A549 (cell line): ENCODE measurements at regions not wholly inside any gene's neighbourhood (a gene's known extent, or its start where the extent isn't known, plus 50 kb on each side); places are given as distances from the start of the nearest gene placed in this dataset.
"Not testable (repeated sequence)": the region's sequence is repeated elsewhere in the genome, so short reads cannot be mapped to it uniquely, and the experiment has no call there.

Experiments
- CEBPB ChIP-seq, 2 experiments: fragments of >200 bp in 1 of 2; sonication (Bioruptor Twin) in 1 of 2; formaldehyde crosslinking in 1 of 2; IDR thresholded peaks; 2 replicates each; pipeline ENCODE4 v1.6.1; 2012 to 2016
- CTCF ChIP-seq: fragments of >200 bp; sonication (Bioruptor Twin); formaldehyde crosslinking; IDR thresholded peaks from 3 replicates; pipeline ENCODE4 v1.5.1; 2016
- EHMT2 ChIP-seq: fragments of 200-600 bp; sonication (generic); IDR thresholded peaks from 2 replicates; pipeline ENCODE4 v1.6.1; 2016; ENCODE audit warnings: antibody characterized with exemption, low read depth, mild to moderate bottlenecking, moderate library complexity
- EP300 ChIP-seq, 2 experiments: fragments of >200 bp; sonication (Bioruptor Twin); formaldehyde crosslinking; IDR thresholded peaks; 2 replicates in 1 of 2; 3 replicates in 1 of 2; pipeline ENCODE4 v1.6.1; 2016 to 2017
- HOXA7 ChIP-seq: fragments of 250-450 bp; sonication (Bioruptor Pico); IDR thresholded peaks from 2 replicates; pipeline ENCODE4 v1.5.0; 2020; ENCODE audit warnings: mild to moderate bottlenecking, moderate library complexity
- MAFK ChIP-seq: fragments of 450-650 bp; IDR thresholded peaks from 2 replicates; pipeline ENCODE4 v1.6.1; 2014; ENCODE audit not compliant: partially characterized antibody
- PHF8 ChIP-seq: fragments of 200-600 bp; sonication (generic); IDR thresholded peaks from 2 replicates; pipeline ENCODE4 v1.6.1; 2016; ENCODE audit warnings: low read depth, mild to moderate bottlenecking, antibody characterized with exemption, moderate library complexity, borderline replicate concordance
- POLR2A ChIP-seq: IDR thresholded peaks from 2 replicates; pipeline ENCODE4 v1.6.1; 2012; ENCODE audit warnings: mild to moderate bottlenecking, low read length
- REST ChIP-seq: fragments of 200-600 bp; sonication (generic); IDR thresholded peaks from 2 replicates; pipeline ENCODE4 v1.6.1; 2016; ENCODE audit warnings: antibody characterized with exemption, mild to moderate bottlenecking, moderate library complexity
- SMC3 ChIP-seq: fragments of >200 bp; sonication (Bioruptor Twin); formaldehyde crosslinking; IDR thresholded peaks from 3 replicates; pipeline ENCODE4 v1.6.1; 2018; ENCODE audit warnings: inconsistent platforms
- TP53 ChIP-seq: fragments of 250-450 bp; sonication (Bioruptor Pico); IDR thresholded peaks from 2 replicates; pipeline ENCODE4 v1.5.0; 2021; ENCODE audit warnings: mild to moderate bottlenecking, moderate library complexity
- ZC3H11A ChIP-seq: fragments of 450-650 bp; IDR thresholded peaks from 2 replicates; pipeline ENCODE4 v1.6.1; 2014; ENCODE audit warnings: antibody characterized with exemption, mild to moderate bottlenecking

DNA sequence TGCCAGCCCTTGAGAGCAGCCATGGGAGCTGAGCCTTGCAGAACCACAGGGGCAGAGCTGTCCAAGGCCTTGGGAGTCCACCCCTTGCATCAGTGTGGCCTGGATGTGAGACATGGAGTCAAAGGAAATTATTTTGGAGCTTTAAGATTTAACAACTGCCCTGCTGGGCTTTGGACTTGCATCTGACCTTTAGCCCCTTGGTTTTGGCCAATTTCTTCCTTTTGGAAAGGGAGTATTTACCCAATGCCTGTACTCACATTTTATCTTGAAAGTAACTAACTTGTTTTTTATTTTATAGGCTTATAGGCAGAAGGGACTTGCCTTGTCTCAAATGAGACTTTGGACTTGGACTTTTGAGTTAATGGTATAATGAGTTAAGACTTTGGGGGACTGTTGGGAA lies 92.7 kb downstream of the EHF start:
- not testable (repeated sequence) for TF ChIP-seq EP300 (IDR thresholded peaks at IDR 0.05); CTCF; HOXA7 (CRISPR knock-in tag); ZC3H11A; PHF8; EHMT2; SMC3; MAFK; POLR2A; REST; CEBPB (IDR thresholded peaks at IDR 0.05); TP53 (CRISPR knock-in tag)
